Right atrium auricular region (tissue), 2 donors: ENCODE measurements at regions not wholly inside any gene's neighbourhood (a gene's known extent, or its start where the extent isn't known, plus 50 kb on each side); places are given as distances from the start of the nearest gene placed in this dataset.

Experiments used
- DNase-seq: peaks from one replicate; pipeline ENCODE4 v3.0.0-alpha.2; 2019; ENCODE audit warnings: low spot score
- H3K27ac ChIP-seq, 2 donors: fragments of 200-600 bp; sonication (generic); 1 replicate in 1 of 2; 2 replicates in 1 of 2; pipeline ENCODE4 v1.5.1; 2016 to 2019
- H3K27me3 ChIP-seq, 2 donors: fragments of 200-600 bp; sonication (generic); one replicate each; pipeline versions ENCODE4 v1.5.1 to v1.6.0; 2017 to 2019
- H3K36me3 ChIP-seq: fragments of 200-600 bp; sonication (generic); one replicate; pipeline ENCODE4 v1.5.1; 2016
- H3K4me1 ChIP-seq, 2 donors: fragments of 200-600 bp; sonication (generic); one replicate each; pipeline versions ENCODE4 v1.5.1 to v1.6.0; 2017 to 2019
- H3K4me3 ChIP-seq, 2 donors: fragments of 200-600 bp; sonication (generic); 1 replicate in 1 of 2; 2 replicates in 1 of 2; pipeline ENCODE4 v1.5.1; 2017 to 2019; ENCODE audit warnings: mild to moderate bottlenecking in 1 of 2, moderate library complexity in 1 of 2
- H3K9me3 ChIP-seq, 2 donors: fragments of 200-600 bp; sonication (generic); one replicate each; pipeline ENCODE4 v1.5.1; 2019
- TF ChIP-seq, protein P1 (sequence below), 2 donors: fragments of 200-600 bp; sonication (generic); IDR thresholded peaks; one replicate each; pipeline ENCODE4 v1.5.1; 2019; ENCODE audit warnings: antibody characterized with exemption in 2 of 2

DNA sequence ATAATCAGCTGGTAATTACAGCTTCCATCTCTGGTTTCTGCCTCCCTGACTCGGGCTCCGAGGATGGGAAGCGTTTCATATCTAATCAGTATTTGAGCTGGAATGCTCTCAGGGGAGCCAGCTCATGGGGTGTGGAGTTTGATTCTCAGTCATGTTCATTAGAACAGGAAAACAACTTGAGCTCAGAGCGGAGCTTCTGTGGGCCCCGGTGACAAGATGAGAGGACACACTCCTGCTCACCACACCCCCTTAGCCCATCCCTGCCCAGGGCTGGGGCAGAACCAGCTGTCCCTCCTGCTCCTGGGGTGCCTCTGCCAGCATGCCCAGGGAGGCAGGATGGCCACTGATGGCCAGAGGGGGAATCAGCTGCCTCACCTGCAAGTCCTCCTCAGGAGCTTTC lies 726.0 kb downstream of the PTPRU start:
- H3K27me3 ChIP-seq = no peaks in the 10 kb centered on the region
- no peak for DNase-seq
- TF ChIP-seq, protein P1, sequence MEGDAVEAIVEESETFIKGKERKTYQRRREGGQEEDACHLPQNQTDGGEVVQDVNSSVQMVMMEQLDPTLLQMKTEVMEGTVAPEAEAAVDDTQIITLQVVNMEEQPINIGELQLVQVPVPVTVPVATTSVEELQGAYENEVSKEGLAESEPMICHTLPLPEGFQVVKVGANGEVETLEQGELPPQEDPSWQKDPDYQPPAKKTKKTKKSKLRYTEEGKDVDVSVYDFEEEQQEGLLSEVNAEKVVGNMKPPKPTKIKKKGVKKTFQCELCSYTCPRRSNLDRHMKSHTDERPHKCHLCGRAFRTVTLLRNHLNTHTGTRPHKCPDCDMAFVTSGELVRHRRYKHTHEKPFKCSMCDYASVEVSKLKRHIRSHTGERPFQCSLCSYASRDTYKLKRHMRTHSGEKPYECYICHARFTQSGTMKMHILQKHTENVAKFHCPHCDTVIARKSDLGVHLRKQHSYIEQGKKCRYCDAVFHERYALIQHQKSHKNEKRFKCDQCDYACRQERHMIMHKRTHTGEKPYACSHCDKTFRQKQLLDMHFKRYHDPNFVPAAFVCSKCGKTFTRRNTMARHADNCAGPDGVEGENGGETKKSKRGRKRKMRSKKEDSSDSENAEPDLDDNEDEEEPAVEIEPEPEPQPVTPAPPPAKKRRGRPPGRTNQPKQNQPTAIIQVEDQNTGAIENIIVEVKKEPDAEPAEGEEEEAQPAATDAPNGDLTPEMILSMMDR (IDR thresholded peaks at IDR 0.05) = no peak

DNA sequence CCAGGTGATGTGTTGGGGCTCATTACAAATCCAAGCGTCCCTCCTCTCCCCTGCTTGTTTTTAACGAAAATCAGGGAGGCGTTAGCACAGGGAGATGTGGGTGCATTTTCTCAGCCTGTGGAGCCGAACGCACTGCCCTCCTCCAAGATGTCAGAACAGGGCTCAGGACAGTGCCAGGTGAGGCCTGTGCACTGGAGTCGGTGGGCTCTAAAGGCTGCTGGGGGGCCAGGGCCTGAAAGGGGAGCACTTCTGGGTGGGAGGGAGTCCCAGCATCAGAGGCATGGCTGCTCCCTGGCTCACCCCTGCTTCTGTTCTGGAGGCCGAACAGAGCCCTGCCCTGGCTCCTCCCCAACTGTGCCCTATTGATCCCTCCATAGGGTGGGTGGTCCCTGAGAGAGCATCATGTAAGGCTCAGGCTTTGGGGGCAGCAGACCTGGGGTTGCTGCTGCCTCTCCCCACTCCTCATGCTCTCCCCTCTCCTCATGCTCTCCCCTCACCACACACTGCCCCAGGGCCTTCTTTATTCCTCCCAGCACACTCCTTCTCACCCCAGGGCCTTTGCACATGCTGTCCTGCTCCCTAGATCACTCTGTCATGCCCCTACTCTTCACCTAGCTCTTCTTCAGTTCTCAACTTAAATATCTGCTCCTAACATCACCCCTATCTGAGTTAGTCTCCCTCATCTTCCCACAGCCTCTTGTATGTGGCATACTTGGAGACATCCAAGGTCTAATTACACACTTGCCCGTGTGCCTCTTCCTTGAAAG lies 725.2 kb downstream of the PTPRU start:
- TF ChIP-seq, protein P1 (IDR thresholded peaks at IDR 0.05) = no peak
- Histone ChIP-seq H3K27ac (no peak overlapping the region), H3K27me3 (no peaks in the 10 kb centered on the region)

More for the DNA sequence above, 726.0 kb downstream of the PTPRU start:
- Histone ChIP-seq H3K4me3 (no peak overlapping the region), H3K36me3 (no peaks in the 10 kb centered on the region), H3K9me3 (no peaks in the 10 kb centered on the region), H3K4me1 (no peaks in the 10 kb centered on the region), H3K27ac (no peak overlapping the region)

DNA sequence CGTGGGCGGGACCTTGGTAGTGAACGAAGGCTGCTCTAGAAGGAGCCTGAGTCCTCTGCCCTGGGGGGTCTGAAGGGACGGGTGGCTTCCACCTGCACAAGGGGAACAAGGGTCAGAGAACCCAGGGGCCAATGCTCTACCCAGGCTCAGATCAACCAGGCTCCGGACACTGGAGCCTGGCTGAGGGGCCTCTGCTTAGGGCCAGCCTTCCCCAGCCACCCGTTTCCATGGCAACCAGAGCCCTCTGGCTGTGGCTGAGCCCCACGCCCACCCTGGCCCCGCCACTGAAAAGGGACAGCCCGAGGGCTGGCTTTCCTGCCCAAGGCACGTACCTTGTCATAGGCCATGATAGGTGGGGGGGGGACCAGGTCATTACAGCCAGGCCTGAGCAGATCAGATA lies 724.6 kb downstream of the PTPRU start:
- Histone ChIP-seq H3K36me3 (no peaks in the 10 kb centered on the region), H3K27ac (no peak overlapping the region), H3K27me3 (no peaks in the 10 kb centered on the region), H3K4me3 (no peak overlapping the region), H3K9me3 (no peaks in the 10 kb centered on the region), H3K4me1 (no peaks in the 10 kb centered on the region)
- DNase-seq = no peak
- TF ChIP-seq, protein P1 (IDR thresholded peaks at IDR 0.05) = no peak

More for the DNA sequence above, 725.2 kb downstream of the PTPRU start:
- Histone ChIP-seq H3K36me3 (no peaks in the 10 kb centered on the region), H3K9me3 (no peaks in the 10 kb centered on the region), H3K4me1 (no peaks in the 10 kb centered on the region), H3K4me3 (no peak overlapping the region)
- DNase-seq = no peak

DNA sequence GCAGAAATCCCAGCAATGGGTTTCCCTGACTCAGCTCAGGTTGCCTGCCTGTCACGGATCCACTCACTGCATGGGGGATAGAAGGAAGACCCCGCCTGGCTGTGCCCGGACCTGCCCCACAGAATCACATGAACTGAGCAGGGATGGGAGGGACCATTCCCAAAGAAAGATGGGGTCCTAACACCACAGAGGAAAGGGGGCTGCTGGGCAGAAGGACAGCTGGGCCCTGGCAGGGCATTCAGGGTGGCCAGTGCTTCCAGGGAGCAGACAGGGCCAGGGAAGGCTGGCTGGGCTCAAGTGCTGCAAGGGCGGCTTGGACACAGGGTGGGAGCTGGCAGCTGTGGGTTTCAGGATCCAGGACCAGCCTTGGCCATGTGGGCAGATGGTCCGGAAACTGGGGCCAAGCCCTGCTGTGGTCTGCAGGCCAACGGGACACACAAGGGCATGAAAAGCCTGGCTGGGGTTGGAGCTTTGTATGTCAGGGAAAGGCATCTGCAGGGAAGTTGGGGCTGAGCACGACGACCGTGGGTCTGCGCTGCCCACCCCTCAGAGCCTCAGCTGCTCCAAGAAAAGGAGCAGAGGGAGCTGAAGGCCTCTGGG lies 723.9 kb downstream of the PTPRU start:
- H3K4me1 ChIP-seq = no peaks in the 10 kb centered on the region
- no peak for DNase-seq
- H3K36me3 ChIP-seq = no peaks in the 10 kb centered on the region
- TF ChIP-seq, protein P1 (IDR thresholded peaks at IDR 0.05) = no peak
- no peak overlapping the region for H3K27ac ChIP-seq
- H3K27me3 ChIP-seq = no peaks in the 10 kb centered on the region
- H3K4me3 ChIP-seq = no peak overlapping the region
- H3K9me3 ChIP-seq = no peaks in the 10 kb centered on the region

DNA sequence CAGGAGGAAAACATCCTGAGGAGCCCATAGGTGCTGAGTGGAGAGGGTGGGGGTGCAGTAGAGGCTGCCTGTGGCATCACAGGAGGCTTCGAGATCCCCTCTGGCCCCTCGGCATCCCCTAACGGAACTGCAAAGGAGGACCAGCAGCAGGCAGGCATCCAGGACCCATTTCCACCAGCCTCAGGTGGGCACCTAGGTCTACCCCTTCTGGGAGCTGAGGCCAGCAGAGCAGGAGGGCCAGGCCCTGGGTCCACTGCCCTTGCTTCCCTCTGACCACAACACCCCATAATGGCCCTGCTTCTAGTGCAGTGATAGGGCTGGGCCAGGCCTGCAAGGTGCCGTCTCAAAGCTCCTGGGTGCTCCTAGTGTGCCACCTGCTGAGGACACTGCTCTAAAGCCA lies 723.0 kb downstream of the PTPRU start:
- no peak for DNase-seq
- Histone ChIP-seq H3K36me3 (no peaks in the 10 kb centered on the region), H3K27me3 (no peaks in the 10 kb centered on the region), H3K9me3 (no peaks in the 10 kb centered on the region), H3K4me1 (no peaks in the 10 kb centered on the region), H3K4me3 (no peak overlapping the region), H3K27ac (no peak overlapping the region)
- TF ChIP-seq, protein P1 (IDR thresholded peaks at IDR 0.05) = no peak
